Endothelial cell of umbilical vein (primary cell): ENCODE measurements at regions not wholly inside any gene's neighbourhood (a gene's known extent, or its start where the extent isn't known, plus 50 kb on each side); places are given as distances from the start of the nearest gene placed in this dataset.

ENCODE experiments used
- BruUV-seq: library from RNA; stranded (reverse); fragments of 400-500 nt; replicated peaks from 2 replicates; lab custom pipeline; 2021; lab: Mats Ljungman, UMichigan
- CTCF ChIA-PET: fragments of 300-600, 350-600 bp; sonication (Branson Sonifier 250); formaldehyde crosslinking; loops from one replicate; lab custom pipeline; 2021; ENCODE audit warnings: antibody characterized with exemption, inconsistent platforms; lab: Charles Lee
- POLR2A ChIA-PET: fragments of 300-600, 350-600 bp; sonication (Branson Sonifier 250); formaldehyde crosslinking; loops from one replicate; lab custom pipeline; 2021; ENCODE audit warnings: antibody characterized with exemption, inconsistent platforms; lab: Charles Lee
- DNase-seq: peaks from one replicate; pipeline ENCODE4 v3.0.0-alpha.2; 2011; ENCODE audit warnings: low read depth, low spot score
- FAIRE-seq: peaks from 2 replicates; lab custom pipeline; 2011; peaks lifted over from hg19 to GRCh38; lab: Jason Lieb, UNC
- H2AFZ ChIP-seq: 2 replicates; pipeline ENCODE4 v1.6.0; 2012; ENCODE audit warnings: low read depth, low read length, control low read depth, inconsistent platforms
- H3K27ac ChIP-seq: 2 replicates; pipeline ENCODE4 v1.5.1; 2011; ENCODE audit warnings: low read depth, mild to moderate bottlenecking, control low read depth, low read length, moderate library complexity; ENCODE audit not compliant: insufficient read depth
- H3K27me3 ChIP-seq, 2 experiments: 2 replicates each; pipeline versions ENCODE4 v1.6.0 to v1.6.1; 2011; ENCODE audit warnings: low read length in 2 of 2, mixed read lengths in 1 of 2; ENCODE audit not compliant: control insufficient read depth in 2 of 2, insufficient read depth in 2 of 2
- H3K36me3 ChIP-seq, 2 experiments: 2 replicates in 1 of 2; 3 replicates in 1 of 2; pipeline ENCODE4 v1.5.1; 2011; ENCODE audit warnings: low read length in 2 of 2, mild to moderate bottlenecking in 1 of 2, moderate library complexity in 1 of 2; ENCODE audit not compliant: control insufficient read depth in 2 of 2, insufficient read depth in 2 of 2; ENCODE audit errors: extremely low read depth in 1 of 2
- H3K4me1 ChIP-seq: 3 replicates; pipeline ENCODE4 v1.5.1; 2011; ENCODE audit warnings: mild to moderate bottlenecking, low read length; ENCODE audit not compliant: control insufficient read depth, insufficient read depth; ENCODE audit errors: extremely low read depth
- H3K4me2 ChIP-seq: 2 replicates; pipeline ENCODE4 v1.6.1; 2011; ENCODE audit warnings: low read length, control low read depth, mixed read lengths; ENCODE audit not compliant: insufficient read depth
- H3K4me3 ChIP-seq, 3 experiments: fragments of 200-600 bp in 1 of 3; sonication (generic), shearing (Covaris generic) in 1 of 3; replicated peaks in 1 of 3; 2 replicates each; pipeline ENCODE4 v1.5.1; 2011 to 2016; ENCODE audit warnings: control low read depth in 3 of 3, low read length in 3 of 3, mild to moderate bottlenecking in 2 of 3, inconsistent platforms in 1 of 3, low read depth in 1 of 3, moderate library complexity in 1 of 3; ENCODE audit not compliant: insufficient read depth in 1 of 3
- H3K79me2 ChIP-seq: 2 replicates; pipeline ENCODE4 v1.6.0; 2012; ENCODE audit warnings: low read length, inconsistent platforms; ENCODE audit not compliant: control insufficient read depth, insufficient read depth
- H3K9ac ChIP-seq: replicated peaks from 2 replicates; pipeline ENCODE3; 2011; ENCODE audit warnings: low read length, control low read depth; ENCODE audit not compliant: insufficient read depth; ENCODE audit errors: extremely low read depth
- H3K9me1 ChIP-seq: replicated peaks from 3 replicates; pipeline ENCODE4 v1.6.0; 2011; ENCODE audit warnings: mild to moderate bottlenecking, low read length; ENCODE audit not compliant: control insufficient read depth, insufficient read depth; ENCODE audit errors: extremely low read depth
- H3K9me3 ChIP-seq: replicated peaks from 2 replicates; pipeline ENCODE4 v1.5.1; 2012; ENCODE audit warnings: low read length, inconsistent platforms; ENCODE audit not compliant: control insufficient read depth, insufficient read depth
- H4K20me1 ChIP-seq: replicated peaks from 2 replicates; pipeline ENCODE3; 2011; ENCODE audit warnings: mild to moderate bottlenecking, low read length; ENCODE audit not compliant: control insufficient read depth, insufficient read depth; ENCODE audit errors: extremely low read depth
- CTCF ChIP-seq, 2 donors: IDR thresholded peaks; 1 replicate in 1 of 2; 2 replicates in 1 of 2; pipeline ENCODE4 v1.5.1; 2011; ENCODE audit warnings: low read length in 2 of 2, mild to moderate bottlenecking in 2 of 2, moderate library complexity in 2 of 2, control low read depth in 1 of 2, inconsistent platforms in 1 of 2, low read depth in 1 of 2; ENCODE audit not compliant: insufficient read depth in 1 of 2; ENCODE audit errors: extremely low read depth in 1 of 2
- FOS ChIP-seq: IDR thresholded peaks from 2 replicates; pipeline ENCODE4 v1.6.1; 2011; ENCODE audit warnings: mild to moderate bottlenecking, low read length, moderate library complexity, borderline replicate concordance; ENCODE audit not compliant: insufficient read depth
- GATA2 ChIP-seq: IDR thresholded peaks from 2 replicates; pipeline ENCODE4 v1.7.0; 2011; ENCODE audit warnings: low read depth, mild to moderate bottlenecking, moderate library complexity, mixed read lengths, low read length; ENCODE audit not compliant: insufficient read length, insufficient read depth
- JUN ChIP-seq: IDR thresholded peaks from 2 replicates; pipeline ENCODE4 v1.6.1; 2011; ENCODE audit warnings: borderline replicate concordance, low read depth; ENCODE audit not compliant: insufficient read length, insufficient read depth
- MAX ChIP-seq: IDR thresholded peaks from 2 replicates; pipeline ENCODE4 v1.6.1; 2011; ENCODE audit not compliant: insufficient read depth, insufficient read length
- MYC ChIP-seq: IDR thresholded peaks from one replicate; pipeline ENCODE4 v1.6.1; 2011; ENCODE audit warnings: mild to moderate bottlenecking, low read depth, low read length
- POLR2AphosphoS5 ChIP-seq: IDR thresholded peaks from 2 replicates; pipeline ENCODE4 v1.6.1; 2012; ENCODE audit warnings: low read depth, mild to moderate bottlenecking, control low read depth, low read length, moderate library complexity; ENCODE audit not compliant: insufficient read depth
- dilution Hi-C: fragments of 300-500 bp; cut with MboI; formaldehyde crosslinking; loops from one replicate; pipeline ENCODE4 v1.15.0; 2019; ENCODE audit warnings: low sequenced_read_pairs; ENCODE audit not compliant: extremely low pct_ligation_motif_present
- intact Hi-C: fragments of 100-400 bp; cut with micrococcal nuclease; formaldehyde crosslinking; loops from one replicate; pipeline ENCODE4 v1.10.0; 2022

- intact Hi-C loops, result no loop called here
Observed at GRCh38 chr12:89185889-89186288, 166.4 kb downstream of the DUSP6 start.

More at GRCh38 chr12:89185889-89186288, 166.4 kb downstream of the DUSP6 start:
- DNase-seq, result no peak
- Histone ChIP-seq H3K9ac (no peak overlapping the region), H3K4me2 (no peak overlapping the region), H2AFZ (no peak overlapping the region), H3K79me2 (no peaks in the 10 kb centered on the region), H3K4me1 (peaks cover 10% of the 10 kb centered on the region), H3K9me3 (peaks cover 2% of the 10 kb centered on the region), H3K9me1 (no peaks in the 10 kb centered on the region), H3K27ac (no peak overlapping the region), H3K4me3 (no peak overlapping the region), H3K36me3 (no peaks in the 10 kb centered on the region), H4K20me1 (no peaks in the 10 kb centered on the region), H3K27me3 (no peaks in the 10 kb centered on the region)
- CTCF ChIA-PET, result no interaction called here
- no TSS peak for BruUV-seq
- dilution Hi-C loops, result no loop called here
- TF ChIP-seq CTCF (IDR thresholded peaks at IDR 0.05; ENCODE audit: extremely low read depth in 1 of 2, insufficient read depth in 1 of 2, low read depth in 1 of 2, low read length in 2 of 2) (no peak), JUN (no peak), MAX (no peak), GATA2 (no peak), FOS (no peak), POLR2AphosphoS5 (no peak), MYC (no peak)
- POLR2A ChIA-PET, result no interaction called here
- FAIRE-seq, result no peak
